ENCODE measurements at regions not wholly inside any gene's neighbourhood (a gene's known extent, or its start where the extent isn't known, plus 50 kb on each side); places are given as distances from the start of the nearest gene placed in this dataset.

- Histone ChIP-seq H3K14ac (ENCODE audit: insufficient read depth, low read length) (no peak overlapping the region), H3K18ac (ENCODE audit: insufficient read length, low read depth, low read length) (no peak overlapping the region), H4K5ac (ENCODE audit: insufficient read length, low read depth, low read length) (no peak overlapping the region), H3K9ac (ENCODE audit: extremely low read depth, insufficient read length, low read length) (no peak overlapping the region), H3K4me1 (ENCODE audit: insufficient read depth, low read length) (no peaks in the 10 kb centered on the region), H3K56ac (ENCODE audit: insufficient read length, low read depth, low read length) (no peak overlapping the region), H3K9me3 (ENCODE audit: control insufficient read depth, low read depth, low read length) (no peaks in the 10 kb centered on the region), H2BK15ac (ENCODE audit: low read depth, low read length) (no peak overlapping the region), H4K8ac (replicated peaks; ENCODE audit: insufficient read length, low read depth, low read length) (no peak overlapping the region), H3K79me2 (ENCODE audit: insufficient read depth, low read length) (no peaks in the 10 kb centered on the region), H2AK5ac (ENCODE audit: insufficient read length, low read length) (no peak overlapping the region), H3T11ph (ENCODE audit: low read length) (no peak overlapping the region), H2AFZ (ENCODE audit: low read length) (no peak overlapping the region), H3K23ac (ENCODE audit: insufficient read length, low read depth, low read length) (no peak overlapping the region), H3K27ac (ENCODE audit: insufficient read length, low read depth, low read length) (no peak overlapping the region), H4K20me1 (ENCODE audit: control insufficient read depth, insufficient read depth, insufficient read length) (no peaks in the 10 kb centered on the region), H3K4ac (ENCODE audit: low read depth, low read length) (no peak overlapping the region), H2BK20ac (ENCODE audit: low read depth, low read length, poor library complexity, severe bottlenecking) (no peak overlapping the region), H3K27me3 (ENCODE audit: insufficient read depth, low read length) (no peaks in the 10 kb centered on the region), H2BK5ac (ENCODE audit: insufficient read length, low read length) (no peak overlapping the region), H3K23me2 (ENCODE audit: insufficient read length, low read depth, low read length, poor library complexity, severe bottlenecking) (no peaks in the 10 kb centered on the region), H2BK120ac (ENCODE audit: low read depth, low read length, poor library complexity, severe bottlenecking) (no peak overlapping the region), H2BK12ac (ENCODE audit: insufficient read length, low read depth, low read length) (no peak overlapping the region), H4K91ac (ENCODE audit: insufficient read length, low read depth, low read length) (no peak overlapping the region), H3K79me1 (ENCODE audit: insufficient read depth, low read depth, low read length, poor library complexity, severe bottlenecking) (no peaks in the 10 kb centered on the region), H3K4me2 (ENCODE audit: insufficient read depth, insufficient read length, low read length) (no peak overlapping the region)
- Mint-ChIP-seq H3K4me1 (peaks cover 0 to 5% of the 10 kb centered on the region in 2 experiments; a peak in 1 of 4 replicates), H3K27ac (no peak overlapping the region), H3K36me3 (ENCODE audit: insufficient read depth in 1 of 3, low read depth in 3 of 3) (no peaks in the 10 kb centered on the region), H3K4me3 (no peak overlapping the region), H3K27me3 (ENCODE audit: low read depth) (no peaks in the 10 kb centered on the region; the same call in 1 of the 2 replicates), H3K9me3 (no peaks in the 10 kb centered on the region)
- DNase-seq = no peak
- no peak for TF ChIP-seq CTCF (conservative IDR thresholded peaks at IDR 0.05)
- WGBS (ENCODE audit: extremely low coverage, insufficient read length, low lambda C conversion rate) = no CpG with 5 or more reads among the region's 2 CpGs
Measured at GRCh38 chr1:219754767-219755166, 141.9 kb upstream of the ZC3H11B start.

All from H9 (cell line).